ENCODE measurements at regions not wholly inside any gene's neighbourhood (a gene's known extent, or its start where the extent isn't known, plus 50 kb on each side); places are given as distances from the start of the nearest gene placed in this dataset.

DNA sequence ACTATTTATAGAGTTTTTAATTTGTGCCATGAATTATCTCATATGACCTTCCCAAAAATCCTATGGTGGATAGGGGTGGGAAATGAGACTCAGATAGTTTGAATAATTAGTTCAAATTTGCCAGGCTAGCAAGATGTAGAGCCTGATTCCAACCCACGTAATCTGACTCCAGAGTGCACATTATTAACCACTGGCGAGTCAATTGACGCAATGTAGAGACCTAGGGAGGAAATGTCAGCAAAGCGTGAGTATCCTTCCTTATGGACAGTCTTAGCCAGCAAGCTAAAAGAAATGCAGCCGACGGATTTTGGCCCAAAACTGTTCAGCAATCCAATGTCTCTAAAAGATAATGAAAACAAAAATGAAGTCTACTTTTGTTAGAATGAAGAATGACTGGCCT is 193.3 kb upstream of the KRR1 start:
- peaks cover 23% of the 10 kb centered on the region for H3K4me1 ChIP-seq (ENCODE audit: insufficient read depth, low read length)
- H2AFZ ChIP-seq (ENCODE audit: low read length) = no peak overlapping the region
- no peaks in the 10 kb centered on the region for H3K27me3 ChIP-seq (ENCODE audit: insufficient read depth, low read length)
- H3K4me3 ChIP-seq (ENCODE audit: insufficient read depth, low read length) = no peak overlapping the region
- H3K79me2 ChIP-seq (ENCODE audit: insufficient read depth, low read length) = no peaks in the 10 kb centered on the region
- TF ChIP-seq, protein P1, sequence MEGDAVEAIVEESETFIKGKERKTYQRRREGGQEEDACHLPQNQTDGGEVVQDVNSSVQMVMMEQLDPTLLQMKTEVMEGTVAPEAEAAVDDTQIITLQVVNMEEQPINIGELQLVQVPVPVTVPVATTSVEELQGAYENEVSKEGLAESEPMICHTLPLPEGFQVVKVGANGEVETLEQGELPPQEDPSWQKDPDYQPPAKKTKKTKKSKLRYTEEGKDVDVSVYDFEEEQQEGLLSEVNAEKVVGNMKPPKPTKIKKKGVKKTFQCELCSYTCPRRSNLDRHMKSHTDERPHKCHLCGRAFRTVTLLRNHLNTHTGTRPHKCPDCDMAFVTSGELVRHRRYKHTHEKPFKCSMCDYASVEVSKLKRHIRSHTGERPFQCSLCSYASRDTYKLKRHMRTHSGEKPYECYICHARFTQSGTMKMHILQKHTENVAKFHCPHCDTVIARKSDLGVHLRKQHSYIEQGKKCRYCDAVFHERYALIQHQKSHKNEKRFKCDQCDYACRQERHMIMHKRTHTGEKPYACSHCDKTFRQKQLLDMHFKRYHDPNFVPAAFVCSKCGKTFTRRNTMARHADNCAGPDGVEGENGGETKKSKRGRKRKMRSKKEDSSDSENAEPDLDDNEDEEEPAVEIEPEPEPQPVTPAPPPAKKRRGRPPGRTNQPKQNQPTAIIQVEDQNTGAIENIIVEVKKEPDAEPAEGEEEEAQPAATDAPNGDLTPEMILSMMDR (IDR thresholded peaks at IDR 0.05; ENCODE audit: extremely low read depth, low read depth, low read length) = no peak
- H3K4me2 ChIP-seq (ENCODE audit: insufficient read depth, low read length) = no peak overlapping the region
- H3K9me3 ChIP-seq (ENCODE audit: low read depth, low read length) = no peaks in the 10 kb centered on the region
- H3K27ac ChIP-seq (ENCODE audit: low read depth, low read length) = no peak overlapping the region
- H3K36me3 ChIP-seq (ENCODE audit: insufficient read depth, low read length) = no peaks in the 10 kb centered on the region
- no peak for DNase-seq (ENCODE audit: insufficient read length, low spot score, missing footprints)
- H4K20me1 ChIP-seq (ENCODE audit: insufficient read depth, low read length) = no peaks in the 10 kb centered on the region

DNA sequence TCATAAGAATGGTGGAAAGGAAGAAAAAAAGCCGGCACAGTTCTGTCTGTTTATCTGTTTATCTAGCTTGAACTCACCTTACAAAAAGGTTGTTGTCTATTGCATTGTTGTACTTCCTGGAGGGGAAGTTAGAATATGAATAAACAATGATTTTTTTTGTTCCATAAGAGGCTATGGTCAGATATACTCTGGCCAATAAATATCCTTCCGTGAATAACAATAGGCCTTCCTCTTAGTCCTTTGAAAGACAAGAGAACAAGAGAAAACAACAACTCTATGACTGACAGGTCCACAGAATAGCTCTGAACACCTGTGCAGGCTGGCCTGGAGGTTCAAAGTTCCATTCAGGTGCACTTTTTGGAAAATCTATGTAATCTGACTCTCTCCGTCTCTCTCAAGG is 192.8 kb upstream of the KRR1 start:
- Histone ChIP-seq H3K4me3 (ENCODE audit: insufficient read depth, low read length) (no peak overlapping the region), H2AFZ (ENCODE audit: low read length) (no peak overlapping the region), H3K9me3 (ENCODE audit: low read depth, low read length) (no peaks in the 10 kb centered on the region), H3K4me1 (ENCODE audit: insufficient read depth, low read length) (peaks cover 23% of the 10 kb centered on the region), H3K36me3 (ENCODE audit: insufficient read depth, low read length) (no peaks in the 10 kb centered on the region), H4K20me1 (ENCODE audit: insufficient read depth, low read length) (no peaks in the 10 kb centered on the region), H3K27ac (ENCODE audit: low read depth, low read length) (no peak overlapping the region), H3K79me2 (ENCODE audit: insufficient read depth, low read length) (no peaks in the 10 kb centered on the region), H3K4me2 (ENCODE audit: insufficient read depth, low read length) (no peak overlapping the region), H3K27me3 (ENCODE audit: insufficient read depth, low read length) (no peaks in the 10 kb centered on the region)
- no peak for DNase-seq (ENCODE audit: insufficient read length, low spot score, missing footprints)
- TF ChIP-seq, protein P1 (IDR thresholded peaks at IDR 0.05; ENCODE audit: extremely low read depth, low read depth, low read length) = no peak

DNA sequence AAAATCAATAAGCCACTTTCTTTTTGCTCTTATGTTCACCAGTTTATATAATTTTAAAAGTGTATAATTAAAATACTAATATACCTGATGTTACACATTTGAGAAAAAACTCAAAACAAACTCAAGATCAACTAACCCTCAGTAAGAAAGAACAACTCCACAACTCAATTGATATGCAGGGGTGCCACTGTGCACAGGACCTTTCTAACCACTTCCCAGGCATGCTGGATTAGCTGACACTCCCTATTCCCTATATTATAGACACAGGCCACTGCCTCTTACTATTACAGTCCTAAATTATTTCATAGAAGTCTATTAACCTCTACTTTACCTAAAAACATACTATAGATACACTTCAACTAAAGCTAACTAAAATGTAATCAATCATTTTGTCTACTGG is 191.7 kb upstream of the KRR1 start:
- Histone ChIP-seq H2AFZ (ENCODE audit: low read length) (no peak overlapping the region), H3K36me3 (ENCODE audit: insufficient read depth, low read length) (no peaks in the 10 kb centered on the region), H4K20me1 (ENCODE audit: insufficient read depth, low read length) (no peaks in the 10 kb centered on the region), H3K79me2 (ENCODE audit: insufficient read depth, low read length) (no peaks in the 10 kb centered on the region), H3K9me3 (ENCODE audit: low read depth, low read length) (no peaks in the 10 kb centered on the region), H3K27me3 (ENCODE audit: insufficient read depth, low read length) (no peaks in the 10 kb centered on the region), H3K4me2 (ENCODE audit: insufficient read depth, low read length) (no peak overlapping the region), H3K4me1 (ENCODE audit: insufficient read depth, low read length) (peaks cover 23% of the 10 kb centered on the region), H3K4me3 (ENCODE audit: insufficient read depth, low read length) (no peak overlapping the region), H3K27ac (ENCODE audit: low read depth, low read length) (no peak overlapping the region)
- no peak for DNase-seq (ENCODE audit: insufficient read length, low spot score, missing footprints)
- TF ChIP-seq, protein P1 (IDR thresholded peaks at IDR 0.05; ENCODE audit: extremely low read depth, low read depth, low read length) = no peak

DNA sequence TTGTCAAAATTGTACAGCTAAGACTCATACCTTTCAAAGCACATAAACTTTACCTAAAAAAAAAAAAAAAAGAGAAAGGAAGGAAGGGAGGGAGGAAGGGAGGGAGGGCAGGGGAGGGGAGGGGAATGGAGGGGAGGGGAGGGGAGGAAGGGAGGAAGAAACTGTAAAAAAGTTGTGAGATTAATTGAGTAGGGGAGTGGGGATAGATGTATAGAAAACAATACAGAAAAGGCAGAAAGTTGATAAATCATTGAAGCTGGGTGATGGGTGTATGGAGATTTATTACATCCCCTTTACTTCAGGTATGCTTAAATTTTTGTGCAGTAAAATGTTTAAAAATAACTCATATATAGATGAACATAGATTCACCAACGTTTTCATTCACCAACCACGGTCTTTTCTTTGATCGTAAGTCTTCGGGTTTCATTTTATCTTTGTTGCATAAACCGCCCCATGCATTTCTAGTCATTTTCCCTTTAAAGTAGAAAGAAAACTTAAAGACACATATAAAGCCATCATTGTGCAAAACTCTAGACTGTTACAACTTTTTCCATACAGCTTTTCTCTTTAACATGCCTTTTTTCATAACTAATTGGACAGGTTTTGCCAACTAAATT is 191.2 kb upstream of the KRR1 start:
- Histone ChIP-seq H3K36me3 (ENCODE audit: insufficient read depth, low read length) (no peaks in the 10 kb centered on the region), H3K4me2 (ENCODE audit: insufficient read depth, low read length) (no peak overlapping the region), H4K20me1 (ENCODE audit: insufficient read depth, low read length) (no peaks in the 10 kb centered on the region), H3K9me3 (ENCODE audit: low read depth, low read length) (no peaks in the 10 kb centered on the region), H3K27me3 (ENCODE audit: insufficient read depth, low read length) (no peaks in the 10 kb centered on the region), H3K27ac (ENCODE audit: low read depth, low read length) (no peak overlapping the region), H3K79me2 (ENCODE audit: insufficient read depth, low read length) (no peaks in the 10 kb centered on the region), H3K4me3 (ENCODE audit: insufficient read depth, low read length) (no peak overlapping the region), H2AFZ (ENCODE audit: low read length) (no peak overlapping the region), H3K4me1 (ENCODE audit: insufficient read depth, low read length) (peaks cover 20% of the 10 kb centered on the region)
- TF ChIP-seq, protein P1 (IDR thresholded peaks at IDR 0.05; ENCODE audit: extremely low read depth, low read depth, low read length) = no peak
- DNase-seq (ENCODE audit: insufficient read length, low spot score, missing footprints) = no peak
